ENCODE measurements at regions not wholly inside any gene's neighbourhood (a gene's known extent, or its start where the extent isn't known, plus 50 kb on each side); places are given as distances from the start of the nearest gene placed in this dataset.

DNA sequence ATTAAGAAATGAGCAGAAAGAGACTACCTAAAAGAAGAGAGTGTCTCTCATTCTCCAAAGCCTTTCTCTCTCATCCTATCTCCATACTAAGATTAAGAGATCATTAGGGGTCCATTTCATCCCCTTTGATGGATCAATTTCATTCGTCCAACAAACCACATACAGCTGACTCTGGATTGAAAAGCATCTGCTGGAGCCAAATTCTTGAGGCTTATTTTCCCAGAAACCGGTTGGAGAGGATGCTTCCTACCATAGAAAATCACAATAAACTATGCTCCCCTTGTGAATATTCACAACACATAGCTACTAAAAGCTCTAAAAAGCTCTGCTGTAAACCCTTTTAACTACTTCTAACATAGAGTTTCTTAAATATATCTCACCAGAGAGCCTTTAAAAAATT lies 755.0 kb upstream of the ZNF608 start:
- Histone ChIP-seq H3K27me3 (ENCODE audit: control insufficient read depth in 3 of 3, insufficient read depth in 3 of 3, low read length in 3 of 3) (no peaks in the 10 kb centered on the region), H3K4me1 (ENCODE audit: control insufficient read depth in 3 of 3, insufficient read depth in 3 of 3, low read length in 3 of 3) (no peaks in the 10 kb centered on the region), H3K36me3 (ENCODE audit: control insufficient read depth in 3 of 3, insufficient read depth in 3 of 3, low read length in 3 of 3) (no peaks in the 10 kb centered on the region), H3K9me3 (ENCODE audit: control insufficient read depth in 3 of 3, low read length in 3 of 3) (no peaks in the 10 kb centered on the region), H3K9ac (ENCODE audit: low read depth in 1 of 3, low read length in 3 of 3) (no peak overlapping the region), H3K27ac (ENCODE audit: low read depth, low read length) (no peak overlapping the region), H3K4me3 (ENCODE audit: low read length in 3 of 3) (no peak overlapping the region)

GRCh38 chr5:125503946-125504345 lies 757.5 kb upstream of the ZNF608 start:
- Histone ChIP-seq H3K4me3 (ENCODE audit: low read length in 3 of 3) (no peak overlapping the region), H3K27ac (ENCODE audit: low read depth, low read length) (no peak overlapping the region), H3K27me3 (ENCODE audit: control insufficient read depth in 3 of 3, insufficient read depth in 3 of 3, low read length in 3 of 3) (no peaks in the 10 kb centered on the region), H3K36me3 (ENCODE audit: control insufficient read depth in 3 of 3, insufficient read depth in 3 of 3, low read length in 3 of 3) (no peaks in the 10 kb centered on the region), H3K9ac (ENCODE audit: low read depth in 1 of 3, low read length in 3 of 3) (no peak overlapping the region), H3K4me1 (ENCODE audit: control insufficient read depth in 3 of 3, insufficient read depth in 3 of 3, low read length in 3 of 3) (no peaks in the 10 kb centered on the region), H3K9me3 (ENCODE audit: control insufficient read depth in 3 of 3, low read length in 3 of 3) (no peaks in the 10 kb centered on the region)

GRCh38 chr5:125505115-125505514 lies 758.7 kb upstream of the ZNF608 start:
- no peaks in the 10 kb centered on the region for H3K27me3 ChIP-seq (ENCODE audit: control insufficient read depth in 3 of 3, insufficient read depth in 3 of 3, low read length in 3 of 3)
- H3K4me1 ChIP-seq (ENCODE audit: control insufficient read depth in 3 of 3, insufficient read depth in 3 of 3, low read length in 3 of 3) = no peaks in the 10 kb centered on the region
- no peak overlapping the region for H3K4me3 ChIP-seq (ENCODE audit: low read length in 3 of 3)
- no peaks in the 10 kb centered on the region for H3K36me3 ChIP-seq (ENCODE audit: control insufficient read depth in 3 of 3, insufficient read depth in 3 of 3, low read length in 3 of 3)
- no peak overlapping the region for H3K27ac ChIP-seq (ENCODE audit: low read depth, low read length)
- no peak overlapping the region for H3K9ac ChIP-seq (ENCODE audit: low read depth in 1 of 3, low read length in 3 of 3)
- H3K9me3 ChIP-seq (ENCODE audit: control insufficient read depth in 3 of 3, low read length in 3 of 3) = no peaks in the 10 kb centered on the region

- no peaks in the 10 kb centered on the region for H3K9me3 ChIP-seq (ENCODE audit: control insufficient read depth in 3 of 3, low read length in 3 of 3)
- H3K36me3 ChIP-seq (ENCODE audit: control insufficient read depth in 3 of 3, insufficient read depth in 3 of 3, low read length in 3 of 3) = no peaks in the 10 kb centered on the region
- no peaks in the 10 kb centered on the region for H3K27me3 ChIP-seq (ENCODE audit: control insufficient read depth in 3 of 3, insufficient read depth in 3 of 3, low read length in 3 of 3)
- no peak overlapping the region for H3K27ac ChIP-seq (ENCODE audit: low read depth, low read length)
- H3K4me1 ChIP-seq (ENCODE audit: control insufficient read depth in 3 of 3, insufficient read depth in 3 of 3, low read length in 3 of 3) = no peaks in the 10 kb centered on the region
- no peak overlapping the region for H3K4me3 ChIP-seq (ENCODE audit: low read length in 3 of 3)
- H3K9ac ChIP-seq (ENCODE audit: low read depth in 1 of 3, low read length in 3 of 3) = no peak overlapping the region
Measured at GRCh38 chr5:125506124-125506523, 759.7 kb upstream of the ZNF608 start.

DNA sequence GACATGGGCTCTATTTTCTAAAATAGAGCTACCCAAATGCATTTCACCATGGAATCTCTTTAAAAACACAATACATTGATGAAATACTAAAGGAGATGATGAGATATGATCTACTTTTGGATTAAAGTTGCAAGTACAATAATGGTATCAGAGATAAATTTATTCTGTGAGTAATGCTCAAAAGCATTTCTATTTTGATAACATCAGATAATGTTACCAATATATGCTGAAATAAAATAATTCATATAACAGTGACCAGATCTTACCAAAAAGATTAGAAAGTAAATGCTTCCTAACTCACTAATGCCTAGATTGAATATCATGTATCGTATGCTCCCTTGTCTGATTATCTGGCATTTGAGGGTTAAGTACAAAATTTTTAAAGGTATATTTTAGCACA lies 761.8 kb upstream of the ZNF608 start:
- no peak overlapping the region for H3K4me3 ChIP-seq (ENCODE audit: low read length in 3 of 3)
- H3K27me3 ChIP-seq (ENCODE audit: control insufficient read depth in 3 of 3, insufficient read depth in 3 of 3, low read length in 3 of 3) = no peaks in the 10 kb centered on the region
- H3K36me3 ChIP-seq (ENCODE audit: control insufficient read depth in 3 of 3, insufficient read depth in 3 of 3, low read length in 3 of 3) = no peaks in the 10 kb centered on the region
- H3K4me1 ChIP-seq (ENCODE audit: control insufficient read depth in 3 of 3, insufficient read depth in 3 of 3, low read length in 3 of 3) = no peaks in the 10 kb centered on the region
- H3K9ac ChIP-seq (ENCODE audit: low read depth in 1 of 3, low read length in 3 of 3) = no peak overlapping the region
- H3K9me3 ChIP-seq (ENCODE audit: control insufficient read depth in 3 of 3, low read length in 3 of 3) = no peaks in the 10 kb centered on the region
- no peak overlapping the region for H3K27ac ChIP-seq (ENCODE audit: low read depth, low read length)

DNA sequence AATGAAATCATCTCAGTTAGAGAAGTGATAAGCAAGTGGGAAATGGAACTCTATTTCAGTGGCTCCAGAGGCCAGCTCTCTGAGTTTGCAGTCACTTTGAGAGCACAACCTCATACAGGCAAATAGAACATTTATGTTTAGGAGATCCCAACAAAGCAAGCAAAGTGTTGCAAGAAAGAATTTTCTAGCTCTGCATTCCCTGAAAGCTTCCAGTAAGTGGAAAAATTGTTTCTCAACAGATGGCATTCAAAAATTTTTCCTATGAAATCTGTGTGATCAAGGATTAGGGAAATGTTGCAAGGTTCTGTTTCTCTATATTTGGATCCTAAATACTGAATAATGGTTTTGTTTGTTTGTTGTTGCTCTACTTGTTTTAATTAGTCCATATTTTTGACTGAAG lies 764.2 kb upstream of the ZNF608 start:
- H3K36me3 ChIP-seq (ENCODE audit: control insufficient read depth in 3 of 3, insufficient read depth in 3 of 3, low read length in 3 of 3) = no peaks in the 10 kb centered on the region
- no peaks in the 10 kb centered on the region for H3K27me3 ChIP-seq (ENCODE audit: control insufficient read depth in 3 of 3, insufficient read depth in 3 of 3, low read length in 3 of 3)
- no peak overlapping the region for H3K9ac ChIP-seq (ENCODE audit: low read depth in 1 of 3, low read length in 3 of 3)
- H3K4me3 ChIP-seq (ENCODE audit: low read length in 3 of 3) = no peak overlapping the region
- no peaks in the 10 kb centered on the region for H3K4me1 ChIP-seq (ENCODE audit: control insufficient read depth in 3 of 3, insufficient read depth in 3 of 3, low read length in 3 of 3)
- H3K27ac ChIP-seq (ENCODE audit: low read depth, low read length) = no peak overlapping the region
- H3K9me3 ChIP-seq (ENCODE audit: control insufficient read depth in 3 of 3, low read length in 3 of 3) = no peaks in the 10 kb centered on the region

DNA sequence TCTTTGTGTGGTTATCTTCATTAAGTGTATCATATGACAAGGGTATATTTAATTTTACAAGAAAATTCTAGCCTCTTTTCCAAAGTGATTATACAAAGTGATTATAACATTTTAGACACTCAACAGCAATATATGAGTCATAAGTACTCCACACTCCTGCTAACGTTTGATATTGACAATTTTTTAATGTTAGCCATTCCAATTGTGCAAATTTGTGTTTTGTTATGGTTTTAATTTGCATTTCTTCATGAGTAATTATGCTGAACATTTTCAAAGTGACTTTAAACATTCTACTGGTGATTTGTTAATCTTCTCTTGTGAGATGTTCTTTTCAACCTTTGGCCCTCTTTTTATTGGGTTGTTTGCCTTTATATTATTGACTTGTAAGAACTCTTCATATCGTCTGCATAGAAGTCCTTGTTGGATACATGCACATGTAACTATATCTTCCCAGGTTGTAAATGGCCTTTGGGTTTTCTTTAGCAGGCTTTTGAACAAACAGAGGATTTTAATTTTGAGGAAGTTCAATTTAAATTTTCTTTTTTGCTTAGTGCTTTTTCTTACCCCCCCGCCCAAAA lies 771.6 kb upstream of the ZNF608 start:
- Histone ChIP-seq H3K27ac (ENCODE audit: low read depth, low read length) (no peak overlapping the region), H3K4me1 (ENCODE audit: control insufficient read depth in 3 of 3, insufficient read depth in 3 of 3, low read length in 3 of 3) (no peaks in the 10 kb centered on the region), H3K9me3 (ENCODE audit: control insufficient read depth in 3 of 3, low read length in 3 of 3) (no peaks in the 10 kb centered on the region), H3K9ac (ENCODE audit: low read depth in 1 of 3, low read length in 3 of 3) (no peak overlapping the region), H3K27me3 (ENCODE audit: control insufficient read depth in 3 of 3, insufficient read depth in 3 of 3, low read length in 3 of 3) (no peaks in the 10 kb centered on the region), H3K36me3 (ENCODE audit: control insufficient read depth in 3 of 3, insufficient read depth in 3 of 3, low read length in 3 of 3) (no peaks in the 10 kb centered on the region), H3K4me3 (ENCODE audit: low read length in 3 of 3) (no peak overlapping the region)

DNA sequence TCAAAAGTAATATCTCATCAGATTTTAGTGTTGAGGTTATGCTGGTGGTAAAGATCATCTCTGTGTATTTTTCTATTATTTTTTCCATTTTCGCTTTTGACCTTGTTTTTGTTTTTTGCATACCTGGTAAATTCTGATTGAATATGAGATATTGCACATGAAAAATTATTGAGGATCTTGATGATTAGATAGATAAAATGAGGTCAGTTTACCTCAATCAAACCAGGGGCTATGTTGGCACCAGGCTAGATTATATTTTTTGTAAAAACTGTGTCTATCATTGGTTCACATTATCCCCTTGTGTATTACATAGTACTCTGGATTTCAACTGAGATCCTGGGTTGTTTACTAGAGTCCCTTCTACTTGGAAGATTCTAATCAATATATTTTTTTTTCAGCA lies 774.9 kb upstream of the ZNF608 start:
- Histone ChIP-seq H3K36me3 (ENCODE audit: control insufficient read depth in 3 of 3, insufficient read depth in 3 of 3, low read length in 3 of 3) (no peaks in the 10 kb centered on the region), H3K4me3 (ENCODE audit: low read length in 3 of 3) (no peak overlapping the region), H3K27me3 (ENCODE audit: control insufficient read depth in 3 of 3, insufficient read depth in 3 of 3, low read length in 3 of 3) (no peaks in the 10 kb centered on the region)

GRCh38 chr5:125525356-125525755 lies 778.9 kb upstream of the ZNF608 start:
- H3K27me3 ChIP-seq (ENCODE audit: control insufficient read depth in 3 of 3, insufficient read depth in 3 of 3, low read length in 3 of 3) = no peaks in the 10 kb centered on the region
- no peak overlapping the region for H3K9ac ChIP-seq (ENCODE audit: low read depth in 1 of 3, low read length in 3 of 3)
- peaks cover 3 to 5% (median 4%) of the 10 kb centered on the region in 3 donors for H3K4me1 ChIP-seq (ENCODE audit: control insufficient read depth in 3 of 3, insufficient read depth in 3 of 3, low read length in 3 of 3)
- H3K27ac ChIP-seq (ENCODE audit: low read depth, low read length) = no peak overlapping the region
- no peak overlapping the region for H3K4me3 ChIP-seq (ENCODE audit: low read length in 3 of 3)
- no peaks in the 10 kb centered on the region for H3K9me3 ChIP-seq (ENCODE audit: control insufficient read depth in 3 of 3, low read length in 3 of 3)
- H3K36me3 ChIP-seq (ENCODE audit: control insufficient read depth in 3 of 3, insufficient read depth in 3 of 3, low read length in 3 of 3) = no peaks in the 10 kb centered on the region

More for the DNA sequence above, 774.9 kb upstream of the ZNF608 start:
- H3K9me3 ChIP-seq (ENCODE audit: control insufficient read depth in 3 of 3, low read length in 3 of 3) = no peaks in the 10 kb centered on the region
- no peak overlapping the region for H3K27ac ChIP-seq (ENCODE audit: low read depth, low read length)
- H3K9ac ChIP-seq (ENCODE audit: low read depth in 1 of 3, low read length in 3 of 3) = no peak overlapping the region
- no peaks in the 10 kb centered on the region for H3K4me1 ChIP-seq (ENCODE audit: control insufficient read depth in 3 of 3, insufficient read depth in 3 of 3, low read length in 3 of 3)

DNA sequence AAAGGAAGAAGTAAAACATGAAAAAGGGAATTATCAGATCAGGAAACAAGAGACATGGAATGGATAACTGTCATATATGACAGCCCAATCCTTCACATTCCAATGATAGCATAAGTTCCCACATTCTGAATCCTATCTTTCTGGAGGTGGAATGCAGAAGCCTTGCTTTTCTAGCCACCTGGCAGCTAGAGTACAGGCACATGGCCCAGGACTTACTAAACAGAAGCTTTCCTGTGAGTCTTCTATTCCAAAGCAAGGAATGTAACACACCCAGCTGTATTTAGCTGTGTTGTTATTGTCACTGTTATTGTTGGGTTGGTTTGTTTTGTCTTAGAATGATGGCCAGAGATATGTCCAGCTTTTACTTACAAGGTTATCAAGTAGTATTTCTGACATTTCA lies 780.5 kb upstream of the ZNF608 start:
- no peaks in the 10 kb centered on the region for H3K36me3 ChIP-seq (ENCODE audit: control insufficient read depth in 3 of 3, insufficient read depth in 3 of 3, low read length in 3 of 3)
- no peaks in the 10 kb centered on the region for H3K9me3 ChIP-seq (ENCODE audit: control insufficient read depth in 3 of 3, low read length in 3 of 3)
- no peaks in the 10 kb centered on the region for H3K27me3 ChIP-seq (ENCODE audit: control insufficient read depth in 3 of 3, insufficient read depth in 3 of 3, low read length in 3 of 3)
- peaks cover 3 to 5% (median 4%) of the 10 kb centered on the region in 3 donors for H3K4me1 ChIP-seq (ENCODE audit: control insufficient read depth in 3 of 3, insufficient read depth in 3 of 3, low read length in 3 of 3)
- no peak overlapping the region for H3K9ac ChIP-seq (ENCODE audit: low read depth in 1 of 3, low read length in 3 of 3)
- H3K27ac ChIP-seq (ENCODE audit: low read depth, low read length) = no peak overlapping the region
- no peak overlapping the region for H3K4me3 ChIP-seq (ENCODE audit: low read length in 3 of 3)

DNA sequence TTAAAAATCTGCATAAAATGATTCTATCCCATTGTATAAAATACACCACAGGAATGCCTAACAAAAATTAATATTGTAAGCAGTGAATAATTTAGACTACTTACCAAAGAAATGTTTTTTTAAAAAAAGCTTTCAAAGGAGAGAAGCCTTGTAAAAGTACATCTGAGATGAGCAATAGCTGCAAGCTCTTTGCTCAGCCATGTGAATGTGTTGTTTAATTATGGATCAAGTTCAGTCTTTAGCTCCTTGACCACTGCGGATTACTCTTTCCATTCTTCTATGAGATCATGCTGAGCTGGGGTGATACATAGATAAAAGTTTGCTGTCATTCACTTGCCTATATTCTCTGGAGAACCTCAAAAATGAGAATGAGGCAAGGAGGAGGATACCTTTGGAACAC lies 782.4 kb upstream of the ZNF608 start:
- H3K9me3 ChIP-seq (ENCODE audit: control insufficient read depth in 3 of 3, low read length in 3 of 3) = no peaks in the 10 kb centered on the region
- no peaks in the 10 kb centered on the region for H3K36me3 ChIP-seq (ENCODE audit: control insufficient read depth in 3 of 3, insufficient read depth in 3 of 3, low read length in 3 of 3)
- no peaks in the 10 kb centered on the region for H3K27me3 ChIP-seq (ENCODE audit: control insufficient read depth in 3 of 3, insufficient read depth in 3 of 3, low read length in 3 of 3)
- no peak overlapping the region for H3K27ac ChIP-seq (ENCODE audit: low read depth, low read length)
- H3K4me3 ChIP-seq (ENCODE audit: low read length in 3 of 3) = no peak overlapping the region
- no peak overlapping the region for H3K9ac ChIP-seq (ENCODE audit: low read depth in 1 of 3, low read length in 3 of 3)
- peaks cover 3 to 5% (median 4%) of the 10 kb centered on the region in 3 donors for H3K4me1 ChIP-seq (ENCODE audit: control insufficient read depth in 3 of 3, insufficient read depth in 3 of 3, low read length in 3 of 3)
